IMR-90 (cell line): ENCODE measurements at regions not wholly inside any gene's neighbourhood (a gene's known extent, or its start where the extent isn't known, plus 50 kb on each side); places are given as distances from the start of the nearest gene placed in this dataset.

ENCODE experiments used
- ATAC-seq: fragments of 200-7000 bp; cut with Tn5 transposase; 2 replicates; pipeline ENCODE4 v1.9.1; 2020; ENCODE audit warnings: low read depth, mild to moderate bottlenecking, moderate library complexity
- BruUV-seq: library from RNA; stranded (reverse); fragments of 400-500 nt; replicated peaks from 2 replicates; lab custom pipeline; 2021; lab: Mats Ljungman, UMichigan
- CTCF ChIA-PET: fragments of 300-600 bp; formaldehyde crosslinking; extraction: SDS; loops from one replicate; lab custom pipeline; 2021; ENCODE audit warnings: antibody characterized with exemption; lab: Yijun Ruan, JAX
- POLR2A ChIA-PET: fragments of 300-600 bp; sonication (Branson Sonifier 250); formaldehyde crosslinking; loops from one replicate; lab custom pipeline; 2022; ENCODE audit warnings: antibody characterized with exemption; ENCODE audit not compliant: unreplicated experiment; lab: Charles Lee
- DNase-seq: peaks from one replicate; pipeline ENCODE4 v3.0.0; 2013
- H2AFZ ChIP-seq: replicated peaks from 2 replicates; pipeline ENCODE3; 2013; ENCODE audit warnings: low read length, mild to moderate bottlenecking; ENCODE audit not compliant: poor library complexity
- H2AK5ac ChIP-seq: 2 replicates; pipeline ENCODE4 v1.6.1; 2013; ENCODE audit warnings: low read depth, low read length, inconsistent platforms
- H2AK9ac ChIP-seq: replicated peaks from 2 replicates; pipeline ENCODE3; 2013; ENCODE audit warnings: mild to moderate bottlenecking, low read depth, low read length, moderate library complexity; ENCODE audit not compliant: poor library complexity
- H2BK120ac ChIP-seq: 2 replicates; pipeline ENCODE4 v1.6.1; 2013; ENCODE audit warnings: low read depth, low read length, inconsistent platforms
- H2BK15ac ChIP-seq: 3 replicates; pipeline ENCODE4 v1.6.1; 2013; ENCODE audit warnings: low read depth, low read length, inconsistent platforms
- H2BK20ac ChIP-seq: 2 replicates; pipeline ENCODE4 v1.6.1; 2013; ENCODE audit warnings: low read depth, mild to moderate bottlenecking, inconsistent platforms, low read length, moderate library complexity
- H2BK5ac ChIP-seq: 2 replicates; pipeline ENCODE4 v1.6.1; 2013; ENCODE audit warnings: mild to moderate bottlenecking, low read depth, low read length, inconsistent platforms; ENCODE audit not compliant: poor library complexity, severe bottlenecking
- H3K14ac ChIP-seq: replicated peaks from 2 replicates; pipeline ENCODE4 v1.6.1; 2013; ENCODE audit warnings: low read depth, low read length, inconsistent platforms
- H3K18ac ChIP-seq: 2 replicates; pipeline ENCODE4 v1.6.1; 2013; ENCODE audit warnings: low read depth, low read length, control low read depth
- H3K23ac ChIP-seq: 2 replicates; pipeline ENCODE4 v1.6.1; 2013; ENCODE audit warnings: low read depth, low read length, inconsistent platforms
- H3K27ac ChIP-seq: 2 replicates; pipeline ENCODE4 v1.5.1; 2013; ENCODE audit warnings: mild to moderate bottlenecking, control low read depth, low read length; ENCODE audit not compliant: insufficient read depth
- H3K27me3 ChIP-seq: 2 replicates; pipeline ENCODE4 v1.6.1; 2013; ENCODE audit warnings: low read length; ENCODE audit not compliant: control insufficient read depth, insufficient read depth
- H3K36me3 ChIP-seq: 2 replicates; pipeline ENCODE4 v1.6.1; 2013; ENCODE audit warnings: low read length, mixed read lengths; ENCODE audit not compliant: control insufficient read depth, insufficient read depth
- H3K4ac ChIP-seq: 2 replicates; pipeline ENCODE4 v1.6.1; 2013; ENCODE audit warnings: low read depth, low read length, inconsistent platforms
- H3K4me1 ChIP-seq: 2 replicates; pipeline ENCODE4 v1.6.1; 2013; ENCODE audit warnings: low read length, mixed read lengths; ENCODE audit not compliant: control insufficient read depth, insufficient read depth
- H3K4me2 ChIP-seq: 2 replicates; pipeline ENCODE4 v1.6.1; 2013; ENCODE audit warnings: low read depth, mild to moderate bottlenecking, control low read depth, low read length, moderate library complexity
- H3K4me3 ChIP-seq: 2 replicates; pipeline ENCODE4 v1.5.1; 2013; ENCODE audit warnings: low read depth, mild to moderate bottlenecking, control low read depth, low read length, moderate library complexity; ENCODE audit not compliant: insufficient read depth
- H3K56ac ChIP-seq: 2 replicates; pipeline ENCODE4 v1.6.1; 2013; ENCODE audit warnings: low read length, inconsistent platforms; ENCODE audit not compliant: insufficient read depth; ENCODE audit errors: extremely low read depth
- H3K79me1 ChIP-seq, 2 experiments: 2 replicates each; pipeline ENCODE4 v1.6.1; 2013; ENCODE audit warnings: low read length in 2 of 2, inconsistent platforms in 1 of 2, low read depth in 1 of 2
- H3K9ac ChIP-seq: 2 replicates; pipeline ENCODE4 v1.6.1; 2013; ENCODE audit warnings: low read depth, low read length, control low read depth
- H3K9me1 ChIP-seq: 2 replicates; pipeline ENCODE4 v1.6.1; 2013; ENCODE audit warnings: low read length, inconsistent platforms; ENCODE audit not compliant: insufficient read depth
- H3K9me3 ChIP-seq: 2 replicates; pipeline ENCODE4 v1.6.1; 2013; ENCODE audit warnings: low read length; ENCODE audit not compliant: control insufficient read depth, insufficient read depth
- H4K20me1 ChIP-seq: 2 replicates; pipeline ENCODE4 v1.6.1; 2013; ENCODE audit warnings: low read length, inconsistent platforms; ENCODE audit not compliant: insufficient read depth
- H4K5ac ChIP-seq: 2 replicates; pipeline ENCODE4 v1.6.1; 2013; ENCODE audit warnings: mild to moderate bottlenecking, low read depth, low read length, control low read depth
- H4K8ac ChIP-seq, 2 experiments: 2 replicates each; pipeline ENCODE4 v1.6.1; 2013; ENCODE audit warnings: low read depth in 2 of 2, low read length in 2 of 2, control low read depth in 1 of 2, inconsistent platforms in 1 of 2
- H4K91ac ChIP-seq: 2 replicates; pipeline ENCODE4 v1.6.1; 2013; ENCODE audit warnings: low read depth, low read length, inconsistent platforms; ENCODE audit not compliant: insufficient read depth
- BHLHE40 ChIP-seq: fragments of 150-350 bp; IDR thresholded peaks from 2 replicates; pipeline ENCODE4 v1.6.1; 2016; ENCODE audit warnings: mild to moderate bottlenecking, low read depth, low read length
- CEBPB ChIP-seq: IDR thresholded peaks from 2 replicates; pipeline ENCODE4 v1.6.1; 2012; ENCODE audit warnings: low read depth, low read length, improper control_type of control experiment
- CTCF ChIP-seq: conservative IDR thresholded peaks from 2 replicates; pipeline ENCODE4 v1.5.1; 2012; ENCODE audit warnings: mild to moderate bottlenecking, low read depth, low read length, improper control_type of control experiment
- ELK1 ChIP-seq: fragments of 150-350 bp; IDR thresholded peaks from 2 replicates; pipeline ENCODE4 v1.6.1; 2016; ENCODE audit warnings: low read depth, mild to moderate bottlenecking, low read length, moderate library complexity, borderline replicate concordance
- FOS ChIP-seq: fragments of 150-350 bp; IDR thresholded peaks from 2 replicates; pipeline ENCODE4 v1.6.1; 2016; ENCODE audit warnings: low read depth, low read length
- MAFK ChIP-seq: IDR thresholded peaks from 2 replicates; pipeline ENCODE4 v1.6.1; 2012; ENCODE audit warnings: low read depth, low read length, improper control_type of control experiment
- NFE2L2 ChIP-seq: fragments of 150-350 bp; IDR thresholded peaks from 2 replicates; pipeline ENCODE4 v1.6.1; 2016; ENCODE audit warnings: low read depth, mild to moderate bottlenecking, low read length
- POLR2A ChIP-seq: IDR thresholded peaks from 2 replicates; pipeline ENCODE4 v1.6.1; 2012; ENCODE audit warnings: mild to moderate bottlenecking, low read depth, low read length
- RCOR1 ChIP-seq: IDR thresholded peaks from 2 replicates; pipeline ENCODE4 v1.6.1; 2012; ENCODE audit warnings: mild to moderate bottlenecking, low read length, improper control_type of control experiment; ENCODE audit not compliant: insufficient replicate concordance
- RFX5 ChIP-seq: IDR thresholded peaks from 2 replicates; pipeline ENCODE4 v1.8.0; 2012; ENCODE audit warnings: low read depth, mild to moderate bottlenecking, low read length, moderate library complexity
- USF2 ChIP-seq: fragments of 150-350 bp; IDR thresholded peaks from 2 replicates; pipeline ENCODE4 v1.6.1; 2017; ENCODE audit warnings: mild to moderate bottlenecking, antibody characterized with exemption, low read length, low read depth
- WGBS, 2 experiments: methylation state at CpG; one replicate each; pipeline versions ENCODE4 v1.1.5 to v1.1.7; 2013; ENCODE audit warnings: missing lambda C conversion rate in 2 of 2; ENCODE audit not compliant: insufficient read length in 1 of 2; ENCODE audit errors: extremely low coverage in 2 of 2; 5-methylcytosine and 5-hydroxymethylcytosine counted together
- dilution Hi-C: fragments of 300-500 bp; cut with HindIII; formaldehyde crosslinking; loops from one replicate; pipeline ENCODE4 v1.14.3; 2018; ENCODE audit warnings: low sequenced_read_pairs; ENCODE audit not compliant: unreplicated experiment
- in situ Hi-C: fragments of 300-500 bp; cut with MboI; formaldehyde crosslinking; loops from 3 replicates; pipeline ENCODE4 v1.14.3; 2019; ENCODE audit warnings: low sequenced_read_pairs, inconsistent platforms, mixed read lengths
- intact Hi-C: fragments of 100-400 bp; cut with micrococcal nuclease; formaldehyde crosslinking; loops from 2 replicates; pipeline ENCODE4 v1.10.0; 2022

GRCh38 chr1:244969355-244970235 is 105.3 kb upstream of the HNRNPU start (continued):
- 0 out of 2 replicates have a peak, but pooled peaks have one; percentile 5 for TF ChIP-seq FOS
- no peak for TF ChIP-seq NFE2L2
- no peak for TF ChIP-seq RFX5

GRCh38 chr1:244968881-244969280 is 104.5 kb upstream of the HNRNPU start:
- peak overlapping the region; percentile 94; the same call in 1 of the 2 replicates for H3K9ac ChIP-seq
- H2AK5ac ChIP-seq: no peak overlapping the region
- H2BK20ac ChIP-seq: peak overlapping the region; percentile 50; the same call in 1 of the 2 replicates
- peak overlapping the region; percentile 97; the same call in 1 of the 2 replicates for H3K27ac ChIP-seq
- no CpG with 5 or more reads among the region's 4 CpGs for WGBS, 2 experiments
- 0 out of 3 replicates have a peak overlapping the region, but pooled peaks have one; percentile 73 for H2BK15ac ChIP-seq
- POLR2A ChIA-PET: no interaction called here
- DNase-seq (peak; percentile 6), ATAC-seq (no peak)
- H2AFZ ChIP-seq: no peak overlapping the region
- peak overlapping the region; percentile 89 for H3K4me2 ChIP-seq
- peak overlapping the region; percentile 77; the same call in 1 of the 2 replicates for H3K14ac ChIP-seq
- no peak overlapping the region for H4K5ac ChIP-seq
- H4K91ac ChIP-seq: no peak overlapping the region
- no peak overlapping the region for H3K56ac ChIP-seq
- no peaks in the 10 kb centered on the region for H3K9me3 ChIP-seq
- no peaks in the 10 kb centered on the region for H3K27me3 ChIP-seq
- peaks cover 13% of the 10 kb centered on the region for H3K4me1 ChIP-seq
- in situ Hi-C loops (no loop called here), intact Hi-C loops (loop anchor here (1.0 kb wide), 1 partner anchor 105 kb away; the partner anchor contains the start of gene HNRNPU), dilution Hi-C loops (no loop called here)
- no peak overlapping the region; the same call in 1 of the 2 replicates for H3K18ac ChIP-seq
- peak overlapping the region; percentile 85; the same call in 1 of the 2 replicates for H3K23ac ChIP-seq
- peak overlapping the region; percentile 94 for H3K4ac ChIP-seq
- no peak overlapping the region for H3K4me3 ChIP-seq
- no peaks in the 10 kb centered on the region for H3K36me3 ChIP-seq
- peak overlapping the region; percentile 49 to 89; a peak in 3 of 4 replicates for H4K8ac ChIP-seq
- BruUV-seq: no TSS peak
- H3K9me1 ChIP-seq: peaks cover 8% of the 10 kb centered on the region
- H4K20me1 ChIP-seq: no peaks in the 10 kb centered on the region
- H3K79me1 ChIP-seq: peaks cover 15 to 17% of the 10 kb centered on the region in 2 experiments
- CTCF ChIA-PET: no interaction called here
- H2BK5ac ChIP-seq: peak overlapping the region; percentile 92
- H2AK9ac ChIP-seq: no peak overlapping the region
- peak overlapping the region; percentile 71; the same call in 1 of the 2 replicates for H2BK120ac ChIP-seq
- TF ChIP-seq CEBPB (no peak), CTCF (no peak), RFX5 (no peak), MAFK (no peak), POLR2A (no peak), ELK1 (no peak), RCOR1 (no peak), FOS (no peak), BHLHE40 (no peak), USF2 (no peak)
